Smooth muscle cell (in vitro differentiated cells): ENCODE measurements at regions not wholly inside any gene's neighbourhood (a gene's known extent, or its start where the extent isn't known, plus 50 kb on each side); places are given as distances from the start of the nearest gene placed in this dataset.

ENCODE experiments used
- DNase-seq: peaks from one replicate; lab custom pipeline; 2025; ENCODE audit not compliant: unreplicated experiment; lab: John Stamatoyannopoulos, UW
- H2AFZ ChIP-seq: fragments of 200-600 bp; sonication (generic); 2 replicates; pipeline ENCODE4 v1.6.0; 2016; ENCODE audit warnings: antibody characterized with exemption, low read depth, mild to moderate bottlenecking
- H3F3A ChIP-seq: fragments of 200-600 bp; sonication (generic); 2 replicates; pipeline ENCODE4 v1.6.0; 2017; ENCODE audit warnings: antibody characterized with exemption, low read depth
- H3K27ac ChIP-seq: fragments of 200-600 bp; sonication (generic); 2 replicates; pipeline ENCODE4 v1.5.1; 2016; ENCODE audit warnings: low read depth, mild to moderate bottlenecking
- H3K27me3 ChIP-seq: fragments of 200-600 bp; sonication (generic); 2 replicates; pipeline ENCODE4 v1.6.1; 2016; ENCODE audit warnings: low read depth, mild to moderate bottlenecking
- H3K36me3 ChIP-seq: fragments of 200-600 bp; sonication (generic); 2 replicates; pipeline ENCODE4 v1.5.1; 2016; ENCODE audit warnings: low read depth
- H3K4me1 ChIP-seq: fragments of 200-600 bp; sonication (generic); 2 replicates; pipeline ENCODE4 v1.5.1; 2016; ENCODE audit warnings: low read depth
- H3K4me2 ChIP-seq: fragments of 200-600 bp; sonication (generic); 2 replicates; pipeline ENCODE4 v1.6.0; 2016; ENCODE audit warnings: mild to moderate bottlenecking
- H3K4me3 ChIP-seq: fragments of 200-600 bp; sonication (generic); 2 replicates; pipeline ENCODE4 v1.5.1; 2016; ENCODE audit warnings: mild to moderate bottlenecking
- H3K79me2 ChIP-seq: fragments of 200-600 bp; sonication (generic); 2 replicates; pipeline ENCODE4 v1.6.0; 2016; ENCODE audit warnings: low read depth, mild to moderate bottlenecking
- H3K9ac ChIP-seq: fragments of 200-600 bp; sonication (generic); 2 replicates; pipeline ENCODE4 v1.6.0; 2016; ENCODE audit warnings: low read depth
- H3K9me3 ChIP-seq: fragments of 200-600 bp; sonication (generic); replicated peaks from 2 replicates; pipeline ENCODE4 v1.5.1; 2016; ENCODE audit warnings: low read depth
- H4K20me1 ChIP-seq: fragments of 200-600 bp; sonication (generic); 2 replicates; pipeline ENCODE4 v1.6.0; 2016; ENCODE audit warnings: low read depth
- CTCF ChIP-seq: fragments of 200-600 bp; sonication (generic); IDR thresholded peaks from 2 replicates; pipeline ENCODE4 v1.5.1; 2017; ENCODE audit warnings: borderline replicate concordance, mild to moderate bottlenecking, antibody characterized with exemption; ENCODE audit not compliant: insufficient read depth, poor library complexity, severe bottlenecking
- WGBS: methylation state at CpG from one replicate; pipeline ENCODE4 v1.1.7; 2016; ENCODE audit warnings: low lambda C conversion rate; 5-methylcytosine and 5-hydroxymethylcytosine counted together

- no peak for DNase-seq
- no peaks in the 10 kb centered on the region for H3F3A ChIP-seq
- no peaks in the 10 kb centered on the region for H3K36me3 ChIP-seq
- no peak for TF ChIP-seq CTCF
- no peaks in the 10 kb centered on the region for H3K79me2 ChIP-seq
- no peaks in the 10 kb centered on the region for H3K27me3 ChIP-seq
- H3K27ac ChIP-seq, result no peak overlapping the region
- H3K9me3 ChIP-seq, result no peaks in the 10 kb centered on the region
- no peak overlapping the region for H3K4me3 ChIP-seq
- no peak overlapping the region for H3K4me2 ChIP-seq
- H2AFZ ChIP-seq, result no peak overlapping the region
- no peaks in the 10 kb centered on the region for H3K4me1 ChIP-seq
- WGBS, result 79% methylated on average over 3 of the region's 3 CpGs
- no peaks in the 10 kb centered on the region for H4K20me1 ChIP-seq
- H3K9ac ChIP-seq, result no peak overlapping the region
These were observed 154.2 kb upstream of the HMHB1 start for GRCh38 chr5:143657647-143658285.

GRCh38 chr5:143653766-143654282 lies 158.1 kb upstream of the HMHB1 start:
- Histone ChIP-seq H3K4me1 (no peaks in the 10 kb centered on the region), H3K4me2 (no peak overlapping the region), H3K79me2 (no peaks in the 10 kb centered on the region), H3K27ac (no peak overlapping the region), H3F3A (no peaks in the 10 kb centered on the region), H3K27me3 (no peaks in the 10 kb centered on the region), H2AFZ (no peak overlapping the region), H4K20me1 (no peaks in the 10 kb centered on the region), H3K9me3 (no peaks in the 10 kb centered on the region), H3K36me3 (no peaks in the 10 kb centered on the region), H3K4me3 (no peak overlapping the region), H3K9ac (no peak overlapping the region)
- WGBS, result 94% methylated on average over 4 of the region's 4 CpGs
- no peak for TF ChIP-seq CTCF
- DNase-seq, result no peak

GRCh38 chr5:143653256-143653655 lies 158.7 kb upstream of the HMHB1 start:
- Histone ChIP-seq H4K20me1 (no peaks in the 10 kb centered on the region), H2AFZ (no peak overlapping the region), H3F3A (no peaks in the 10 kb centered on the region), H3K4me1 (no peaks in the 10 kb centered on the region), H3K4me2 (no peak overlapping the region), H3K9me3 (no peaks in the 10 kb centered on the region), H3K27me3 (no peaks in the 10 kb centered on the region), H3K79me2 (no peaks in the 10 kb centered on the region), H3K4me3 (no peak overlapping the region), H3K27ac (no peak overlapping the region), H3K9ac (no peak overlapping the region), H3K36me3 (no peaks in the 10 kb centered on the region)
- TF ChIP-seq CTCF, result no peak
- DNase-seq, result no peak
- 93% methylated on average over 2 of the region's 2 CpGs for WGBS

- no peak overlapping the region for H2AFZ ChIP-seq
- no peak for DNase-seq
- no peak overlapping the region for H3K27ac ChIP-seq
- H3K4me2 ChIP-seq, result no peak overlapping the region
- H3F3A ChIP-seq, result no peaks in the 10 kb centered on the region
- no peaks in the 10 kb centered on the region for H3K9me3 ChIP-seq
- no peaks in the 10 kb centered on the region for H3K4me1 ChIP-seq
- no peaks in the 10 kb centered on the region for H3K79me2 ChIP-seq
- 86% methylated on average over 3 of the region's 3 CpGs for WGBS
- no peaks in the 10 kb centered on the region for H3K27me3 ChIP-seq
- no peaks in the 10 kb centered on the region for H4K20me1 ChIP-seq
- no peak for TF ChIP-seq CTCF
- no peak overlapping the region for H3K4me3 ChIP-seq
- H3K36me3 ChIP-seq, result no peaks in the 10 kb centered on the region
- H3K9ac ChIP-seq, result no peak overlapping the region
These were observed 159.8 kb upstream of the HMHB1 start for GRCh38 chr5:143652108-143652700.
